Muscle layer of duodenum (tissue), 2 donors: ENCODE measurements at regions not wholly inside any gene's neighbourhood (a gene's known extent, or its start where the extent isn't known, plus 50 kb on each side); places are given as distances from the start of the nearest gene placed in this dataset.

Source experiments
- H3K27ac ChIP-seq: one replicate; pipeline ENCODE4 v1.7.0; 2013; ENCODE audit warnings: mild to moderate bottlenecking, low read length
- H3K27me3 ChIP-seq: one replicate; pipeline ENCODE4 v1.7.0; 2013; ENCODE audit warnings: low read depth, mild to moderate bottlenecking, control low read depth, low read length
- H3K36me3 ChIP-seq, 2 donors: one replicate each; pipeline ENCODE4 v1.7.0; 2013; ENCODE audit warnings: low read length in 2 of 2, control low read depth in 1 of 2, mild to moderate bottlenecking in 1 of 2; ENCODE audit not compliant: insufficient read depth in 2 of 2, control insufficient read depth in 1 of 2
- H3K4me1 ChIP-seq, 2 donors: one replicate each; pipeline ENCODE4 v1.7.0; 2013; ENCODE audit warnings: low read length in 2 of 2, mild to moderate bottlenecking in 2 of 2, control low read depth in 1 of 2, moderate library complexity in 1 of 2; ENCODE audit not compliant: insufficient read depth in 2 of 2, control insufficient read depth in 1 of 2
- H3K4me3 ChIP-seq, 2 donors: one replicate each; pipeline ENCODE4 v1.7.0; 2013; ENCODE audit warnings: low read length in 2 of 2, low read depth in 1 of 2, mild to moderate bottlenecking in 1 of 2
- H3K9me3 ChIP-seq, 2 donors: one replicate each; pipeline ENCODE4 v1.7.0; 2013; ENCODE audit warnings: low read length in 2 of 2, control low read depth in 1 of 2, mild to moderate bottlenecking in 1 of 2; ENCODE audit not compliant: control insufficient read depth in 1 of 2
- donor health status: healthy.

DNA sequence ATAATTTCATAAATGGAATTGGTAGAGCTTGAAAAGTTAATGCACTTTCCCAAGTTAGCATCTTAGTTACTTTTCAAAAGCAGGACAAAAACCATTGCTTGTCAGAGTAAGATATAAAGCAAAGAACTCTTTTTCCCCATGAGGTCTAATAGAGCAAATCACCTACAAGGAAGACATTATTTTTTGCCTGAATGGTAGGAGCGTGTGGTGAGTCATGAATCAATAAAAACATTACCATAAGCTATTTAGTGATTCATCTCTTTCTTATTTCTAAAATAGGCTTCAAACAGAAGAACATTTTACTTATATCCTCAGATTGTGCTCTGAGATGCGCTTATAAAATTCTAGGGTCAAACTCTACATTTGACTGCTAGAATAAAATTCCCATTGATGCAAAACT, 109.4 kb upstream of the GPRIN3 start:
- no peaks in the 10 kb centered on the region for H3K36me3 ChIP-seq
- H3K4me1 ChIP-seq, result no peaks in the 10 kb centered on the region
- no peak overlapping the region for H3K27ac ChIP-seq
- H3K9me3 ChIP-seq, result no peaks in the 10 kb centered on the region
- H3K4me3 ChIP-seq, result no peak overlapping the region
- H3K27me3 ChIP-seq, result no peaks in the 10 kb centered on the region

DNA sequence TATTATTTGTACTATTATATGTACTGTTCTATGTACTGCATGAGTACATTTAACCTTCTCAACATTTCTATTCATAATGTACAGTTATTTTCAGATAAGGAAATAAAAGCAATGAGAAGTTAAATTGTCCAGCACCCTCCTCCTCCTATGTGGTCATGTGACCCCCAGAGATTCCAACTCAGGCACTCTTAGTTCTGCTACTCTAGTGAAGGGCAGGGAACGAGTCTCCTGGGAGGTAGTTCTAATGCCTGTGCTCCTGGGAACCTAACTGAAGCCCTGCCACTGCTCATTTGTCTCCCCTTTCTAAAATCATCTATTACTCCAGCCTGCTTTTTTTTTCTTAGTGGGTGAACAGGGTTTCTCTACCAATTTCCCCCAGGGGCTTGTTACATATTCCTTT, 105.9 kb upstream of the GPRIN3 start:
- no peaks in the 10 kb centered on the region for H3K9me3 ChIP-seq
- no peak overlapping the region for H3K27ac ChIP-seq
- no peaks in the 10 kb centered on the region for H3K4me1 ChIP-seq

DNA sequence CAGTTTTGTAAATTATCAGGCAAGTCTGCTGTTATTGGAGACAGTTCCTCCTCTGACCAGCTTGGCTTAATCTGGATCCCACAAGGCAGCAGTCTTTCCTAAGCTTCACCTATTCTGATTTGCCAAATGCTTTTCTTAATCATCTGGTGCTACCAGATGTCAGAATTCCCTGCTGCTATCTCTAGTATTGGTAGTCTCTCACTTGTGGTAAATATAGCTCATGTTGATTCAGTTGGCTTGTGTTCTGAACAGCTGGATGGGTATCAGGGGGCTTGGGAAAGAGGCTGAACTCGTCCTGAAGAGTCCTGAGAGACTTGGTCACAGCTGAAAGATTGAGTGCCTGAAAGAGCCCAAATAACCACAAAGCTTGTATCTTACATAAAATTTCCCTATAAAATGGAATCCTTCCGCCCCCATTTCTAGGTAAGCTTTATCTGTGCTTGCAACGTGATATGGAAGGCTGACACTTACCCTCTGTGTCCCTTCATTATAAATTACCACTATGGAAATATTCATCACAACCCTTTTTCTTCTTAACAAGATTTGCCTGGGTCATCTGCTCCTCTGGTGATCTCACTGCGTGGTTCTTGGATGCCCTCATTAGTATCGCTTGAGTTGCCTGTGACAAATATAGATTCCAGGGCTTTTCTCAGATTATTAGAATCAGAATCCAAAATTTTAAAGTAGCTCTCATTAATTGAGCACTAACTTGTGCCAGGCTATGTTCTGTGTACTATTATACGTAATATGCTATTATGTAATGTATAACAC, 104.1 kb upstream of the GPRIN3 start:
- Histone ChIP-seq H3K9me3 (no peaks in the 10 kb centered on the region), H3K36me3 (no peaks in the 10 kb centered on the region), H3K27me3 (no peaks in the 10 kb centered on the region), H3K27ac (no peak overlapping the region), H3K4me3 (no peak overlapping the region), H3K4me1 (no peaks in the 10 kb centered on the region)

More for the DNA sequence above, 105.9 kb upstream of the GPRIN3 start:
- no peak overlapping the region for H3K4me3 ChIP-seq
- no peaks in the 10 kb centered on the region for H3K27me3 ChIP-seq
- H3K36me3 ChIP-seq, result no peaks in the 10 kb centered on the region

DNA sequence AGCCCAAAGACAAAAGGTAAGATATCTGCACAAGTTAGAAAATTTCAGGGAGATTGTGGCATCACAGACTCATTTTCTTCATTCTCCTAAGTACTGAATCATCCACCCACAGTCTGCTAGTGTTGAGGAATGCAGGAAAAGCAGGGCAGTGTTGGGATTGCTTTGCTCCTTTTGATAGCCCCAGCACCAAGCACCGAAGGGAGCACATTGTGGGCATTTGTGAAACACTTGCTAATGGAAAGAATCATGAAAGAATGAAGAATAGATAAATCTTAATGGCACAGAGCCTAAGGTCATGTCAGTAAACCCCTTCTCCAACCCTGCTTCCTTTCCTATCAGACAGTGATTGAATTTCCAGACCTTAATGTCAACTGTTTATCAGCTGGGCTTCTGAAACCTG, 103.1 kb upstream of the GPRIN3 start:
- Histone ChIP-seq H3K9me3 (no peaks in the 10 kb centered on the region), H3K27ac (no peak overlapping the region), H3K4me3 (no peak overlapping the region)

DNA sequence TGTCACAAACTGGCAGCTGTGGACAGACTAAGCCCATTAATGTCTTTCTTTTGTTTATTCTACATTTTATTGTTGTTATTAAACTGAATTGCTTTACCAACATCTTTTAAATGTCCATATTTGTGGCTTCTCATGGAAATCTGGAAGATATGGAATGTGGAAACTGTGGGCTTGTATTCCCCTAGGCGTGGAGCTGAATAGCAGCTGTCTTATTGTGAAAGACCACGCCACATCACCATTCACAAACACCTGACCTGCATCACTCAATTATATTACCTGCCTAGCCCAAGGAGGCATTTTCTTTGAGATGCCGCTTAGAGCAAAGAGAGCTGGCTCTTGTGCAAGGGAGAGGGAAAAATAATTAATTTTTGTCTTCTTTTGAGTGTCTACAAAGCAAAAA, 96.9 kb upstream of the GPRIN3 start:
- Histone ChIP-seq H3K4me1 (no peaks in the 10 kb centered on the region), H3K36me3 (no peaks in the 10 kb centered on the region), H3K4me3 (no peak overlapping the region), H3K9me3 (no peaks in the 10 kb centered on the region), H3K27ac (no peak overlapping the region), H3K27me3 (no peaks in the 10 kb centered on the region)

More for the DNA sequence above, 103.1 kb upstream of the GPRIN3 start:
- H3K27me3 ChIP-seq, result no peaks in the 10 kb centered on the region
- no peaks in the 10 kb centered on the region for H3K4me1 ChIP-seq
- H3K36me3 ChIP-seq, result no peaks in the 10 kb centered on the region

DNA sequence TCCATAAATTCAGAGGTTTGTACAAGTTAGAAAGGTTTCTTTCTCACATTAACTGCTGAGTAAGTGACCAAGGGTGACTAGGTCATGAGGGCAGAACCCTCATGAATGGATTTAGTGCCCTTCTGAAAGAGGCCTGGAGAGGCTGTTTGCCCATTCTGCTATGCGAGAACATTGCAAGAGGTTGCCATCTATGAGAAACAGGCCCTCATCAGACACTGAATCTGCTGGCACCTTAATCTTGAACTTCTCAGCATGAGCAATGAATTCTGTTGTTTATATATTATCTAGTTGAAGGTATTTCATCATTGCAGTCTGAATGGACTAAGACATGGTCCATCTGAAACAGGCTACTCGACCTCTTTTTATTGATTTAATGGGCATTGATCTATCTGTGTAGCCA, 96.2 kb upstream of the GPRIN3 start:
- no peaks in the 10 kb centered on the region for H3K36me3 ChIP-seq
- no peak overlapping the region for H3K4me3 ChIP-seq
- H3K9me3 ChIP-seq, result no peaks in the 10 kb centered on the region
- H3K27ac ChIP-seq, result no peak overlapping the region
- H3K27me3 ChIP-seq, result no peaks in the 10 kb centered on the region
- no peaks in the 10 kb centered on the region for H3K4me1 ChIP-seq

DNA sequence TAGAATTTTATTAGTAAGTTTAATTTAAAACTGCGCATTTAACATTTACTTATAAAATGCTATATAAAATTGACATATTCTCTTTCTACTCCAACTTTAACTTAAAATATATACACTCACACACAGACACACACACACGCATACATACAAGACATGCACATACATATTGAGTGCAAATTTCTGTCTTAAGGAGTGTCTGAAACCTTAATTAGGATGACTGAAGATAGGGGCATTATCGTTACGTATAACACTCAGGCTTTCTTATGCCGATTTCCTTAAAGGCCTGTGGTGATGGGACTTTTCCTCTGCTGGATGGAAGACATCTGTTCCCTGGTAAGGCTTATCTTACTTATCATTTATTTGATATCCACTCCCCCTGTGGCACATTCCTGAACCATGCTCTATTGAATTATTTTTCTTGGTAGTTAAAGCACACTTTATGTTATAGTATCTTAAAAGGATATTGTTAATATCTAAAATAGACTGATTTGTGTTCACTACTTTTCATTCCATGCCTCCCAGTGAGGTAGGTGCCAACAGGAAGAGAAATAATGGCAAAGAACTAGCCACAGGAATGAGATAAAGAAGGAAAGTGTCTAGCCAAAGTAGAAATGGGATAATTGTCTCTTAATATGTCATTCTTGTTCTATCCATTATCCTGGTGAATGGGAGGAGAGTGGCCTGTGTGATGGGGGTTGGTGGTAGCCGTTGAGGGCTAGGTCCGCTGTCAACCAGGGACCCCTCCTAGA, 92.9 kb upstream of the GPRIN3 start:
- H3K27ac ChIP-seq, result no peak overlapping the region

DNA sequence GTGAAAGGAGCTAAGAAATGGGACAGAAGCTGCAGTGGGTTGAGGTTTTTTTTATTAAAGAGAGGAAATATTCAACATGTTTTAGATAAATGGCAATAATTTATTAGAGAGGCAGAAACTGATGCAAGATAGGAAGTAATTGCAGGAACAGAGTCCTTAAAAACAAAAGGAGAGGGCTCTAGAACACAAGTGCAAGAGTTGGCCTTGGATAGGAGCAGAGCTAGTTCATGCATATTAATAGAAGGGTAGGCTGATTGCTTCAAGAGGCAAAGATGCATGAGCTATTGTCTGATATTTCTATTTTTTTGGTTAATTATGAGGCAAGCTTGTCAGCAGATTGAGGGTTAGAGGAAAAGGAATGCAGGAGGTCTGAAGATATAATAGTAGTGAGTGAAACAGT, 91.0 kb upstream of the GPRIN3 start:
- H3K4me3 ChIP-seq, result no peak overlapping the region
- no peaks in the 10 kb centered on the region for H3K27me3 ChIP-seq
- H3K4me1 ChIP-seq, result no peaks in the 10 kb centered on the region
- H3K36me3 ChIP-seq, result no peaks in the 10 kb centered on the region
- H3K9me3 ChIP-seq, result no peaks in the 10 kb centered on the region
- H3K27ac ChIP-seq, result no peak overlapping the region

More for the DNA sequence above, 92.9 kb upstream of the GPRIN3 start:
- Histone ChIP-seq H3K4me3 (no peak overlapping the region), H3K36me3 (no peaks in the 10 kb centered on the region), H3K27me3 (no peaks in the 10 kb centered on the region), H3K9me3 (no peaks in the 10 kb centered on the region), H3K4me1 (no peaks in the 10 kb centered on the region)

DNA sequence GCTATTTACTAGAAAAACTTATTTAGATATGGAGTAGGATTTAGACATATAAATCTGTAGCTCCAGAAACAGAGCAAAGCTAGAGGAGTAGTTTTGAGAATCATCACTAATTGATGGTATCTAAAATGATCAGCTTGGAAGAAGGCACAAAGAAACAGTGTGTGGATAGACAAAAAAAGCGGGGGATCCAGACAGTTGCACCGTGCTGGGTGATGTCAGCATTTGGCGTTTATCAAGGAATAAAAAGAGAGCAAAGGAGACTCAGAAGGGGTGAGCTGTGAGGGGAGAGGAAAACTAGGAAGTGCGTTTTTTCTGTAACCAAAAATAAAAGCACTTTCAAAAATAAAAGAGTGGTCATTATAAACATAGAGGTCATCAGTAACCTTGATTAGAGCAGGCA, 90.5 kb upstream of the GPRIN3 start:
- no peaks in the 10 kb centered on the region for H3K36me3 ChIP-seq
- no peaks in the 10 kb centered on the region for H3K27me3 ChIP-seq
- H3K4me1 ChIP-seq, result no peaks in the 10 kb centered on the region
- no peak overlapping the region for H3K4me3 ChIP-seq
- no peak overlapping the region for H3K27ac ChIP-seq
- no peaks in the 10 kb centered on the region for H3K9me3 ChIP-seq

DNA sequence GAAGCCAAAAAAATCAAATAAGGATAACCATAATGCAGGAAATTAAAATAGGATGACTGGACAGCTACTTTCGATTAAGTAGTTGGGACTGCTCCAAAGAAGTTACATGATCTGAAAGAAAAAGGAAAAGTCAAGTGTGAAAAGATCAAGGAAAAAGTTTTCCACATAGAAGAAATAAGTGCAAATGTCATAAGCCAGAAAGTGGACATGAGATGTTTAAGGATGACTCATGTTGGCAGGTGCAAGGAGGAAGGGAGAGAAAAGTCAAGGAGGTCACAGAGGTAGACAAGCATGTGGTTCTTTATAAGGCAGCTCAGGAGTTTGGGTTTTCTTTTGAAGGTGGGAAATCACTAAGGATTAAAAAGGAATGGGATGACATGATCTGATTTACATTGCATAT, 89.8 kb upstream of the GPRIN3 start:
- H3K4me1 ChIP-seq, result no peaks in the 10 kb centered on the region
- H3K4me3 ChIP-seq, result no peak overlapping the region
- H3K9me3 ChIP-seq, result no peaks in the 10 kb centered on the region
- H3K36me3 ChIP-seq, result no peaks in the 10 kb centered on the region
- H3K27me3 ChIP-seq, result no peaks in the 10 kb centered on the region
- H3K27ac ChIP-seq, result no peak overlapping the region

DNA sequence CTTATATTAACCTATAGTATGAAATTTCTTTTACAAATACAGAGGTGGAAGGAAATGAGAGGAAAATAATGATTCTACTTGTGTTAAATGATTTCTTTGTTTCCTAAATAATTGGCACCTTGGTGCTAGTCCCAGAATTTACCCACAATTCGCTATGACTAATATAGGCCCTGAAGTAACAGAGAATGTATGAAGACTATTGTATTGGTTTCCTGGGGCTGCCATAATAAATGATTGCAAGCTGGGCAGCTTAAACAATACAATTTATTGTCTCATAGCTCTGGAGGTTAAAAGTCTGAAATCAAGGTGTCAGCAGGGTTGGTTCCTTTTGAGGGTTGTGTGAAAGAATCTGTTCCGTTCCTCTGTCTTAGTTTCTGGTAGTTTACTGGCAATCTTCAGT, 74.8 kb upstream of the GPRIN3 start:
- Histone ChIP-seq H3K4me1 (no peaks in the 10 kb centered on the region), H3K9me3 (peaks cover 0 to 4% of the 10 kb centered on the region in 2 donors), H3K27me3 (no peaks in the 10 kb centered on the region), H3K27ac (no peak overlapping the region), H3K4me3 (no peak overlapping the region), H3K36me3 (no peaks in the 10 kb centered on the region)
